ENCODE measurements at regions not wholly inside any gene's neighbourhood (a gene's known extent, or its start where the extent isn't known, plus 50 kb on each side); places are given as distances from the start of the nearest gene placed in this dataset.

- TF ChIP-seq CTCF (IDR thresholded peaks at IDR 0.05; ENCODE audit: low read length) (no peak), EZH2 (IDR thresholded peaks at IDR 0.05; ENCODE audit: borderline replicate concordance, low read length) (no peak)
Measured at GRCh38 chr18:40049716-40050115, 1905.3 kb upstream of the PIK3C3 start.
